ENCODE measurements at regions not wholly inside any gene's neighbourhood (a gene's known extent, or its start where the extent isn't known, plus 50 kb on each side); places are given as distances from the start of the nearest gene placed in this dataset.

GRCh38 chr3:72584262-72584661, 264.0 kb downstream of the SHQ1 start:
- DNase-seq = no peak
- Histone ChIP-seq H3K9me3 (no peaks in the 10 kb centered on the region), H3K36me3 (no peaks in the 10 kb centered on the region), H3K4me3 (no peak overlapping the region), H3K27me3 (no peaks in the 10 kb centered on the region), H3K4me1 (peaks cover 10 to 20% (median 15%) of the 10 kb centered on the region in 3 donors), H3K27ac (no peak overlapping the region)
- WGBS, 2 donors = 92 to 98% methylated on average over 2 of the region's 2 CpGs
- no peak for TF ChIP-seq CTCF (IDR thresholded peaks at IDR 0.05)
- FAIRE-seq = no peak
- intact Hi-C loops (cut with DNase I) = no loop called here
- no peak for ATAC-seq

- ATAC-seq (peak in 1 of 4 donors; percentile 8), FAIRE-seq (no peak), DNase-seq (no peak)
- Histone ChIP-seq H3K4me1 (peaks cover 10 to 20% (median 15%) of the 10 kb centered on the region in 3 donors), H3K9me3 (no peaks in the 10 kb centered on the region), H3K27me3 (no peaks in the 10 kb centered on the region), H3K27ac (peak overlapping the region in 1 of 4 donors; percentile 60), H3K4me3 (no peak overlapping the region), H3K36me3 (no peaks in the 10 kb centered on the region)
- WGBS, 2 donors = 76 to 77% methylated on average over 7 of the region's 7 CpGs
- intact Hi-C loops (cut with DNase I) = no loop called here
- TF ChIP-seq CTCF (IDR thresholded peaks at IDR 0.05) = no peak
Measured at GRCh38 chr3:72582963-72583362, 265.3 kb downstream of the SHQ1 start.

GRCh38 chr3:72582211-72582878, 265.9 kb downstream of the SHQ1 start:
- TF ChIP-seq CTCF (IDR thresholded peaks at IDR 0.05) = no peak
- ATAC-seq (peak; percentile 83 to 94 (median 90)), FAIRE-seq (no peak), DNase-seq (peak in 2 of 6 donors; percentile 20 to 55)
- WGBS, 2 donors = 29 to 36% methylated on average over 6 of the region's 6 CpGs
- Histone ChIP-seq H3K27me3 (no peaks in the 10 kb centered on the region), H3K36me3 (no peaks in the 10 kb centered on the region), H3K4me1 (peaks cover 10 to 20% (median 15%) of the 10 kb centered on the region in 3 donors), H3K27ac (peak overlapping the region in 3 of 4 donors; percentile 42 to 60 (median 51)), H3K4me3 (no peak overlapping the region), H3K9me3 (no peaks in the 10 kb centered on the region)
- intact Hi-C loops (cut with DNase I) = no loop called here

GRCh38 chr3:72580900-72581299, 267.3 kb downstream of the SHQ1 start:
- intact Hi-C loops (cut with DNase I) = no loop called here
- no peak for FAIRE-seq
- Histone ChIP-seq H3K36me3 (no peaks in the 10 kb centered on the region), H3K27me3 (no peaks in the 10 kb centered on the region), H3K4me1 (peaks cover 10 to 20% (median 15%) of the 10 kb centered on the region in 3 donors), H3K27ac (no peak overlapping the region), H3K9me3 (no peaks in the 10 kb centered on the region), H3K4me3 (no peak overlapping the region)
- TF ChIP-seq CTCF (IDR thresholded peaks at IDR 0.05) = no peak
- ATAC-seq = no peak
- no peak for DNase-seq
- WGBS, 2 donors = 84 to 85% methylated on average over 2 of the region's 2 CpGs

- no peak for TF ChIP-seq CTCF (IDR thresholded peaks at IDR 0.05)
- no peak overlapping the region for H3K4me3 ChIP-seq
- H3K36me3 ChIP-seq = no peaks in the 10 kb centered on the region
- intact Hi-C loops (cut with DNase I) = no loop called here
- DNase-seq (no peak), FAIRE-seq (no peak), ATAC-seq (no peak)
- no peaks in the 10 kb centered on the region for H3K9me3 ChIP-seq
- H3K4me1 ChIP-seq = peaks cover 10 to 20% (median 15%) of the 10 kb centered on the region in 3 donors
- no peaks in the 10 kb centered on the region for H3K27me3 ChIP-seq
- no peak overlapping the region for H3K27ac ChIP-seq
- WGBS, 2 donors = 74 to 85% methylated on average over 4 of the region's 4 CpGs
Measured at GRCh38 chr3:72580246-72580756, 267.9 kb downstream of the SHQ1 start.
